ENCODE measurements at regions not wholly inside any gene's neighbourhood (a gene's known extent, or its start where the extent isn't known, plus 50 kb on each side); places are given as distances from the start of the nearest gene placed in this dataset.

- Histone ChIP-seq H3K36me3 (ENCODE audit: control insufficient read depth in 4 of 4, insufficient read depth in 3 of 4, low read depth in 1 of 4, low read length in 3 of 4) (no peaks in the 10 kb centered on the region), H3K9me3 (ENCODE audit: control insufficient read depth in 4 of 4, low read length in 3 of 4) (no peaks in the 10 kb centered on the region), H3K4me3 (ENCODE audit: low read depth in 1 of 3, low read length in 3 of 3) (no peak overlapping the region), H3K9ac (ENCODE audit: low read depth in 1 of 2, low read length in 2 of 2) (no peak overlapping the region), H3K27ac (ENCODE audit: low read depth in 1 of 2, low read length in 2 of 2) (no peak overlapping the region), H3K4me1 (ENCODE audit: control insufficient read depth in 4 of 4, insufficient read depth in 4 of 4, low read length in 3 of 4) (no peaks in the 10 kb centered on the region), H3K27me3 (ENCODE audit: control insufficient read depth in 4 of 4, insufficient read depth in 4 of 4, low read length in 3 of 4) (peaks cover 0 to 2% (median 0%) of the 10 kb centered on the region in 4 donors)
- DNase-seq (ENCODE audit: low spot score) = no peak
- TF ChIP-seq NR2F2 (IDR thresholded peaks at IDR 0.05) (no peak), ATF3 (IDR thresholded peaks at IDR 0.05) (no peak), JUND (IDR thresholded peaks at IDR 0.05) (no peak), MAX (IDR thresholded peaks at IDR 0.05) (no peak), FOXA2 (IDR thresholded peaks at IDR 0.05) (no peak), TAF1 (conservative IDR thresholded peaks at IDR 0.05) (no peak), EGR1 (IDR thresholded peaks at IDR 0.05; ENCODE audit: low read depth in 2 of 2) (no peak), HNF4A (conservative IDR thresholded peaks at IDR 0.05) (no peak), ZBTB33 (IDR thresholded peaks at IDR 0.05) (no peak), YY1 (IDR thresholded peaks at IDR 0.05) (no peak), CTCF (IDR thresholded peaks at IDR 0.05; ENCODE audit: low read depth, low read length, missing input control) (no peak), HNF4G (IDR thresholded peaks at IDR 0.05) (no peak), GABPA (IDR thresholded peaks at IDR 0.05 in 1 of 2, conservative IDR thresholded peaks at IDR 0.05 in 1 of 2) (no peak), RXRA (IDR thresholded peaks at IDR 0.05) (no peak), REST (IDR thresholded peaks at IDR 0.05) (no peak), FOXA1 (IDR thresholded peaks at IDR 0.05) (no peak)
- WGBS = 29% methylated on average over 1 of the region's 1 CpG
These were observed 108.9 kb downstream of the SLC6A15 start for GRCh38 chr12:84803661-84804060.

GRCh38 chr12:84802161-84802560 lies 110.4 kb downstream of the SLC6A15 start:
- Histone ChIP-seq H3K36me3 (ENCODE audit: control insufficient read depth in 4 of 4, insufficient read depth in 3 of 4, low read depth in 1 of 4, low read length in 3 of 4) (no peaks in the 10 kb centered on the region), H3K9ac (ENCODE audit: low read depth in 1 of 2, low read length in 2 of 2) (no peak overlapping the region), H3K9me3 (ENCODE audit: control insufficient read depth in 4 of 4, low read length in 3 of 4) (no peaks in the 10 kb centered on the region), H3K4me3 (ENCODE audit: low read depth in 1 of 3, low read length in 3 of 3) (no peak overlapping the region), H3K27ac (ENCODE audit: low read depth in 1 of 2, low read length in 2 of 2) (no peak overlapping the region), H3K4me1 (ENCODE audit: control insufficient read depth in 4 of 4, insufficient read depth in 4 of 4, low read length in 3 of 4) (no peaks in the 10 kb centered on the region), H3K27me3 (ENCODE audit: control insufficient read depth in 4 of 4, insufficient read depth in 4 of 4, low read length in 3 of 4) (peaks cover 0 to 2% (median 0%) of the 10 kb centered on the region in 4 donors)
- DNase-seq (ENCODE audit: low spot score) = no peak
- TF ChIP-seq HNF4G (IDR thresholded peaks at IDR 0.05) = no peak
- no peak for TF ChIP-seq HNF4A (conservative IDR thresholded peaks at IDR 0.05)
- TF ChIP-seq JUND (IDR thresholded peaks at IDR 0.05) = no peak
- TF ChIP-seq REST (IDR thresholded peaks at IDR 0.05) = no peak
- no peak for TF ChIP-seq GABPA (IDR thresholded peaks at IDR 0.05 in 1 of 2, conservative IDR thresholded peaks at IDR 0.05 in 1 of 2)
- no peak for TF ChIP-seq SP1 (IDR thresholded peaks at IDR 0.05)
- TF ChIP-seq EGR1 (IDR thresholded peaks at IDR 0.05; ENCODE audit: low read depth in 2 of 2) = no peak
- TF ChIP-seq ATF3 (IDR thresholded peaks at IDR 0.05) = no peak
- TF ChIP-seq NR2F2 (IDR thresholded peaks at IDR 0.05) = no peak
- no peak for TF ChIP-seq FOXA1 (IDR thresholded peaks at IDR 0.05)
- no peak for TF ChIP-seq MAX (IDR thresholded peaks at IDR 0.05)
- TF ChIP-seq YY1 (IDR thresholded peaks at IDR 0.05) = no peak
- no peak for TF ChIP-seq RAD21 (IDR thresholded peaks at IDR 0.05)
- no peak for TF ChIP-seq TAF1 (conservative IDR thresholded peaks at IDR 0.05)
